ENCODE measurements at regions not wholly inside any gene's neighbourhood (a gene's known extent, or its start where the extent isn't known, plus 50 kb on each side); places are given as distances from the start of the nearest gene placed in this dataset.

- no peaks in the 10 kb centered on the region for H3K4me1 Mint-ChIP-seq
Measured at GRCh38 chr4:34094114-34094513, 2150.2 kb downstream of the ARAP2 start.

GRCh38 chr4:34105311-34105710, 2139.0 kb downstream of the ARAP2 start:
- no peaks in the 10 kb centered on the region for H3K4me1 ChIP-seq
- no peak overlapping the region for H2AFZ ChIP-seq (replicated peaks)
- no peaks in the 10 kb centered on the region for H3K79me2 ChIP-seq (ENCODE audit: low read depth)
- no peaks in the 10 kb centered on the region for H3K9me3 Mint-ChIP-seq
- H3K36me3 Mint-ChIP-seq: no peaks in the 10 kb centered on the region
- H4K20me1 ChIP-seq (ENCODE audit: low read depth): no peaks in the 10 kb centered on the region
- H3K36me3 ChIP-seq: no peaks in the 10 kb centered on the region
- H3K4me2 ChIP-seq: no peak overlapping the region
- no peaks in the 10 kb centered on the region for H3K27me3 ChIP-seq
- H3K9ac ChIP-seq: no peak overlapping the region
- no peaks in the 10 kb centered on the region for H3K9me3 ChIP-seq (ENCODE audit: low read depth)
- H3K4me3 ChIP-seq: no peak overlapping the region
- no peak for DNase-seq (ENCODE audit: low spot score)
- no peak overlapping the region for H3K4me3 Mint-ChIP-seq
- peaks cover 4% of the 10 kb centered on the region for H3K4me1 Mint-ChIP-seq
- H3K27me3 Mint-ChIP-seq (ENCODE audit: insufficient read depth, low read depth): no peaks in the 10 kb centered on the region
- TF ChIP-seq CTCF (IDR thresholded peaks at IDR 0.05): no peak
- TF ChIP-seq EZH2 (IDR thresholded peaks at IDR 0.05): no peak
- TF ChIP-seq EZH2phosphoT487 (IDR thresholded peaks at IDR 0.05): no peak
- no peak overlapping the region for H3K27ac ChIP-seq
- no peak overlapping the region for H3K27ac Mint-ChIP-seq
- H3F3A ChIP-seq (ENCODE audit: low read depth): no peaks in the 10 kb centered on the region

More at GRCh38 chr4:34094114-34094513, 2150.2 kb downstream of the ARAP2 start:
- Histone ChIP-seq H3K4me3 (no peak overlapping the region), H3F3A (ENCODE audit: low read depth) (no peaks in the 10 kb centered on the region), H3K27me3 (no peaks in the 10 kb centered on the region), H3K4me1 (no peaks in the 10 kb centered on the region), H3K79me2 (ENCODE audit: low read depth) (no peaks in the 10 kb centered on the region), H3K9ac (no peak overlapping the region), H3K4me2 (no peak overlapping the region), H3K9me3 (ENCODE audit: low read depth) (no peaks in the 10 kb centered on the region), H3K36me3 (no peaks in the 10 kb centered on the region), H3K27ac (no peak overlapping the region), H2AFZ (replicated peaks) (no peak overlapping the region), H4K20me1 (ENCODE audit: low read depth) (no peaks in the 10 kb centered on the region)
- no peaks in the 10 kb centered on the region for H3K9me3 Mint-ChIP-seq
- H3K27me3 Mint-ChIP-seq (ENCODE audit: insufficient read depth, low read depth): no peaks in the 10 kb centered on the region
- no peaks in the 10 kb centered on the region for H3K36me3 Mint-ChIP-seq
- no peak overlapping the region for H3K27ac Mint-ChIP-seq
- DNase-seq (ENCODE audit: low spot score): no peak
- H3K4me3 Mint-ChIP-seq: no peak overlapping the region
- TF ChIP-seq CTCF (IDR thresholded peaks at IDR 0.05) (no peak), EZH2 (IDR thresholded peaks at IDR 0.05) (no peak), EZH2phosphoT487 (IDR thresholded peaks at IDR 0.05) (no peak)

GRCh38 chr4:34108391-34108790, 2135.9 kb downstream of the ARAP2 start:
- H3K4me1 Mint-ChIP-seq: peaks cover 4% of the 10 kb centered on the region
- TF ChIP-seq CTCF (IDR thresholded peaks at IDR 0.05): no peak
- no peak for TF ChIP-seq EZH2phosphoT487 (IDR thresholded peaks at IDR 0.05)
- no peak for TF ChIP-seq EZH2 (IDR thresholded peaks at IDR 0.05)
- DNase-seq (ENCODE audit: low spot score): no peak
- H3K36me3 Mint-ChIP-seq: no peaks in the 10 kb centered on the region
- no peak overlapping the region for H2AFZ ChIP-seq (replicated peaks)
- H3K4me1 ChIP-seq: no peaks in the 10 kb centered on the region
- H3K4me3 ChIP-seq: no peak overlapping the region
- no peak overlapping the region for H3K27ac ChIP-seq
- no peaks in the 10 kb centered on the region for H3F3A ChIP-seq (ENCODE audit: low read depth)
- no peaks in the 10 kb centered on the region for H3K36me3 ChIP-seq
- no peaks in the 10 kb centered on the region for H4K20me1 ChIP-seq (ENCODE audit: low read depth)
- H3K9me3 Mint-ChIP-seq: no peaks in the 10 kb centered on the region
- no peaks in the 10 kb centered on the region for H3K9me3 ChIP-seq (ENCODE audit: low read depth)
- H3K27me3 Mint-ChIP-seq (ENCODE audit: insufficient read depth, low read depth): no peaks in the 10 kb centered on the region
- no peak overlapping the region for H3K4me3 Mint-ChIP-seq
- H3K4me2 ChIP-seq: no peak overlapping the region
- H3K79me2 ChIP-seq (ENCODE audit: low read depth): no peaks in the 10 kb centered on the region
- H3K27ac Mint-ChIP-seq: no peak overlapping the region
- H3K9ac ChIP-seq: no peak overlapping the region
- no peaks in the 10 kb centered on the region for H3K27me3 ChIP-seq

Data from neural progenitor cell (in vitro differentiated cells).